Mesothelial cell of epicardium (in vitro differentiated cells): ENCODE measurements at regions not wholly inside any gene's neighbourhood (a gene's known extent, or its start where the extent isn't known, plus 50 kb on each side); places are given as distances from the start of the nearest gene placed in this dataset.
"Not testable (repeated sequence)": the region's sequence is repeated elsewhere in the genome, so short reads cannot be mapped to it uniquely, and the experiment has no call there.

Source experiments
- DNase-seq, 2 experiments: peaks; one replicate each; pipeline ENCODE4 v3.0.0; 2021; ENCODE audit warnings: low spot score in 2 of 2; ENCODE audit not compliant: unreplicated experiment in 2 of 2
- H3K27ac Mint-ChIP-seq: 2 replicates; pipeline ENCODE4 v1.8.0; 2021; ENCODE audit warnings: mixed read lengths
- H3K27me3 Mint-ChIP-seq: 2 replicates; pipeline ENCODE4 v1.8.0; 2021; ENCODE audit warnings: low read depth, mixed read lengths
- H3K36me3 Mint-ChIP-seq: 2 replicates; pipeline ENCODE4 v1.8.0; 2021; ENCODE audit warnings: mixed read lengths
- H3K4me1 Mint-ChIP-seq: 2 replicates; pipeline ENCODE4 v1.8.0; 2021; ENCODE audit warnings: mixed read lengths
- H3K4me3 Mint-ChIP-seq: 2 replicates; pipeline ENCODE4 v1.8.0; 2021; ENCODE audit warnings: mild to moderate bottlenecking, moderate library complexity, mixed read lengths
- H3K9me3 Mint-ChIP-seq: 2 replicates; pipeline ENCODE4 v1.8.0; 2021; ENCODE audit warnings: mixed read lengths
- CTCF ChIP-seq: fragments of 200-600 bp; sonication (generic); IDR thresholded peaks from one replicate; pipeline ENCODE4 v1.5.0; 2021; ENCODE audit warnings: antibody characterized with exemption; ENCODE audit not compliant: unreplicated experiment

- no peak for TF ChIP-seq CTCF
- no peak overlapping the region for H3K4me3 Mint-ChIP-seq
- peaks cover 9% of the 10 kb centered on the region for H3K9me3 Mint-ChIP-seq
- no peaks in the 10 kb centered on the region for H3K36me3 Mint-ChIP-seq
- H3K27me3 Mint-ChIP-seq: peaks cover 8% of the 10 kb centered on the region
- DNase-seq: no peak
- H3K4me1 Mint-ChIP-seq: peaks cover 12% of the 10 kb centered on the region
- H3K27ac Mint-ChIP-seq: no peak overlapping the region
Observed at GRCh38 chr2:21194147-21194546, 70.4 kb downstream of the TDRD15 start.

- TF ChIP-seq CTCF: no peak
- H3K36me3 Mint-ChIP-seq: no peaks in the 10 kb centered on the region
- H3K27ac Mint-ChIP-seq: no peak overlapping the region
- peaks cover 12% of the 10 kb centered on the region for H3K4me1 Mint-ChIP-seq
- peaks cover 9% of the 10 kb centered on the region for H3K9me3 Mint-ChIP-seq
- DNase-seq: no peak
- no peak overlapping the region for H3K4me3 Mint-ChIP-seq
- peaks cover 10% of the 10 kb centered on the region for H3K27me3 Mint-ChIP-seq
Observed at GRCh38 chr2:21194858-21195271, 71.1 kb downstream of the TDRD15 start.

- peaks cover 5% of the 10 kb centered on the region for H3K9me3 Mint-ChIP-seq
- DNase-seq: no peak
- H3K4me3 Mint-ChIP-seq: no peak overlapping the region
- no peak for TF ChIP-seq CTCF
- no peaks in the 10 kb centered on the region for H3K36me3 Mint-ChIP-seq
- H3K4me1 Mint-ChIP-seq: peaks cover 12% of the 10 kb centered on the region
- peaks cover 12% of the 10 kb centered on the region for H3K27me3 Mint-ChIP-seq
- H3K27ac Mint-ChIP-seq: no peak overlapping the region
Observed at GRCh38 chr2:21195326-21195725, 71.6 kb downstream of the TDRD15 start.

GRCh38 chr2:21198637-21199036, 74.9 kb downstream of the TDRD15 start:
- H3K9me3 Mint-ChIP-seq: no peaks in the 10 kb centered on the region
- H3K36me3 Mint-ChIP-seq: no peaks in the 10 kb centered on the region
- TF ChIP-seq CTCF: no peak
- H3K4me1 Mint-ChIP-seq: peaks cover 12% of the 10 kb centered on the region
- H3K4me3 Mint-ChIP-seq: no peak overlapping the region
- no peak overlapping the region for H3K27ac Mint-ChIP-seq
- peaks cover 21% of the 10 kb centered on the region for H3K27me3 Mint-ChIP-seq
- DNase-seq: no peak

GRCh38 chr2:21203976-21204375, 80.2 kb downstream of the TDRD15 start:
- H3K27ac Mint-ChIP-seq: no peak overlapping the region
- no peaks in the 10 kb centered on the region for H3K9me3 Mint-ChIP-seq
- TF ChIP-seq CTCF: no peak
- H3K36me3 Mint-ChIP-seq: no peaks in the 10 kb centered on the region
- peaks cover 24% of the 10 kb centered on the region for H3K27me3 Mint-ChIP-seq
- no peak for DNase-seq
- H3K4me1 Mint-ChIP-seq: peaks cover 1% of the 10 kb centered on the region
- no peak overlapping the region for H3K4me3 Mint-ChIP-seq

GRCh38 chr2:21214085-21214484, 90.3 kb downstream of the TDRD15 start:
- H3K4me1 Mint-ChIP-seq: not testable (repeated sequence)
- H3K9me3 Mint-ChIP-seq: peaks cover 14% of the 10 kb centered on the region

More at GRCh38 chr2:21214085-21214484, 90.3 kb downstream of the TDRD15 start:
- H3K27me3 Mint-ChIP-seq: peaks cover 16% of the 10 kb centered on the region
- not testable (repeated sequence) for H3K36me3 Mint-ChIP-seq, H3K27ac Mint-ChIP-seq, DNase-seq, H3K4me3 Mint-ChIP-seq
